Naive B cell (primary cell): ENCODE measurements at regions not wholly inside any gene's neighbourhood (a gene's known extent, or its start where the extent isn't known, plus 50 kb on each side); places are given as distances from the start of the nearest gene placed in this dataset.

Source experiments
- ATAC-seq, 2 donors: fragments of 150-1000 bp; cut with Tn5 transposase; 2 replicates each; pipeline ENCODE4 v1.10.0; 2021; ENCODE audit warnings: low read depth in 2 of 2, mild to moderate bottlenecking in 2 of 2, moderate library complexity in 2 of 2
- DNase-seq: peaks from one replicate; pipeline ENCODE4 v3.0.0; 2022
- H3K27ac Mint-ChIP-seq, 6 donors: one replicate each; pipeline ENCODE4 v1.8.0; 2020 to 2022; ENCODE audit warnings: mild to moderate bottlenecking in 6 of 6, mixed read lengths in 6 of 6, moderate library complexity in 5 of 6, inconsistent platforms in 2 of 6
- H3K27me3 Mint-ChIP-seq, 3 donors: one replicate each; pipeline ENCODE4 v1.8.0; 2021 to 2022; ENCODE audit warnings: mixed read lengths in 3 of 3, mild to moderate bottlenecking in 1 of 3
- H3K36me3 Mint-ChIP-seq, 2 donors: one replicate each; pipeline ENCODE4 v1.8.0; 2020 to 2022; ENCODE audit warnings: mixed read lengths in 2 of 2, inconsistent platforms in 1 of 2, mild to moderate bottlenecking in 1 of 2
- H3K4me1 Mint-ChIP-seq, 3 donors: one replicate each; pipeline ENCODE4 v1.8.0; 2020 to 2022; ENCODE audit warnings: mixed read lengths in 3 of 3, inconsistent platforms in 1 of 3, mild to moderate bottlenecking in 1 of 3, moderate library complexity in 1 of 3
- H3K4me3 Mint-ChIP-seq, 8 donors: one replicate each; pipeline ENCODE4 v1.8.0; 2020 to 2022; ENCODE audit warnings: mild to moderate bottlenecking in 8 of 8, mixed read lengths in 8 of 8, moderate library complexity in 8 of 8, inconsistent platforms in 2 of 8
- H3K9me3 Mint-ChIP-seq, 7 donors: one replicate each; pipeline ENCODE4 v1.8.0; 2020 to 2022; ENCODE audit warnings: mixed read lengths in 7 of 7, mild to moderate bottlenecking in 5 of 7, inconsistent platforms in 2 of 7, moderate library complexity in 1 of 7

DNA sequence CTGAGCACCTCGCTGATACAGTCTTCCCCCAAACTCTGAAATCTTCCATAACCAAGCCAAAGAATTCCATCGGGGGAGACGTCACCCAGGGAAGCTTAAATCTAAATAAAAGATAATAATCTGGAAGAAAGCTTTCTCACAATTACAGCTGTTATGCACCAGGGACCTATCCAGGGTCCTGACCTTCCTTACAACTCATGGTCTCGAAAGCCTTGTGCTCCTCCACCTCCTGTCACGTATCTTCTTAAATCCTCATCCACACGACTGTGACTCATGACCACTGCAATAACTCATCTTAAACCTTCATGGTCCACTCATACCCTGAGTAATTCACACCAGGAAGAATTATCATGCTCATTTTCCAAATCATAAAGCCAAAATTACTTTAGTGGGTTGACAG lies 166.8 kb upstream of the FRG1 start:
- Mint-ChIP-seq H3K4me3 (no peak overlapping the region), H3K27me3 (no peaks in the 10 kb centered on the region), H3K9me3 (peaks cover 0 to 12% (median 4%) of the 10 kb centered on the region in 7 donors), H3K4me1 (no peaks in the 10 kb centered on the region), H3K36me3 (no peaks in the 10 kb centered on the region), H3K27ac (no peak overlapping the region)
- ATAC-seq (no peak), DNase-seq (no peak)

DNA sequence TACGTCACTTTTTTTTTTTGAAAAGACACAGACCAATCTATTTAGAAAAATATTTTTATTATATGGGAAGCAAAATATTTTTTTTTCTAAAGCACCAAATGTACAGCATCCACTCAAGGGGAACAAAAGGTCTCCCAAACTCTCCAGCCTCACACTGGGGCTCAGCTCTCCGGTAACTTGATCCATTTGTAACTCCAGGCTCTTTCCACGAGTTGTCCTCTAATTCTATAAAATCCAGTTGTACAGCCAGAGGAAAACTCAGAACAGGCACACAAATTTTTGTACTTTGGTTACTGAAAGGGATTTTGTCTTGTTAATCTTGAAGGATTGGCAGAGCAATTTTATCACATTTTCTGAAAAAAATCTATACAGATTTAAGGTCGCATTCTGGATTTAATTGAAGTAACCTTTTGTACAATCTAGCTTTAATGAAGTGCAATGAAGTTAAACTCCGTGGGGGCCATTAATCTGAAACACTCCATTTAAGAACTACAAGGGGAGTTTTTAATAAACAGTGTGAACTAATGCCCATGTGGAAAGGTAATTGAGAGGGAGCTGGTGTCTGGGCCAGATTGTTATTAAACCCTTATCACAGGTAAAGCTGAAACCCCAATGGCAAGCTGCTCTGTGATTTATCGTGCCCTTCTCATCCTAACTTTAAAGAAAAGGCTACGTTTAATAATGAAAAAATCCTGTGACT lies 161.2 kb upstream of the FRG1 start:
- no peak for DNase-seq

DNA sequence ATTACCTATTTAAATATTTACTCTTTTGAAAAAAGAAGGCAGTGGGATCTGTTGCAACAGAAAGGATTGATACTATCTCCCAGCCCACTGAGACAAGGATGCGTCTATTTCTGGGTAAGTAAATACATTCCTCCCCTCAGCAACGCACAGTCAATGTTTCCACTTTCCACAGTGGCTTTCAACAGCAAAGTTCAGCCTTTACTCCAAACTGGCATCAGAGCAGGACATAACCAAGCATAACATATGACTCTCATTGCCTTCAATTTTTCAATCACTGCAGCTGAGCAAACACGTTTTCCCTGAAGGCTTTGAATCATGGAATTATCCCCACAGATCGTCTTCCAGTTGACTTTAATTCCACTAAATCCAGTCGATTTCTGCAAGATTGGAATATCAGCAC lies 160.3 kb upstream of the FRG1 start:
- H3K4me3 Mint-ChIP-seq, result no peak overlapping the region
- H3K36me3 Mint-ChIP-seq, result peaks cover 0 to 11% of the 10 kb centered on the region in 2 donors
- peaks cover 2 to 21% (median 14%) of the 10 kb centered on the region in 7 donors for H3K9me3 Mint-ChIP-seq
- H3K27ac Mint-ChIP-seq, result no peak overlapping the region
- no peaks in the 10 kb centered on the region for H3K4me1 Mint-ChIP-seq
- no peaks in the 10 kb centered on the region for H3K27me3 Mint-ChIP-seq
- DNase-seq (no peak), ATAC-seq (no peak)

More for the DNA sequence above, 161.2 kb upstream of the FRG1 start:
- Mint-ChIP-seq H3K4me3 (no peak overlapping the region), H3K4me1 (no peaks in the 10 kb centered on the region), H3K36me3 (peaks cover 0 to 11% of the 10 kb centered on the region in 2 donors), H3K27ac (no peak overlapping the region), H3K9me3 (peaks cover 2 to 21% (median 14%) of the 10 kb centered on the region in 7 donors), H3K27me3 (no peaks in the 10 kb centered on the region)
- no peak for ATAC-seq

DNA sequence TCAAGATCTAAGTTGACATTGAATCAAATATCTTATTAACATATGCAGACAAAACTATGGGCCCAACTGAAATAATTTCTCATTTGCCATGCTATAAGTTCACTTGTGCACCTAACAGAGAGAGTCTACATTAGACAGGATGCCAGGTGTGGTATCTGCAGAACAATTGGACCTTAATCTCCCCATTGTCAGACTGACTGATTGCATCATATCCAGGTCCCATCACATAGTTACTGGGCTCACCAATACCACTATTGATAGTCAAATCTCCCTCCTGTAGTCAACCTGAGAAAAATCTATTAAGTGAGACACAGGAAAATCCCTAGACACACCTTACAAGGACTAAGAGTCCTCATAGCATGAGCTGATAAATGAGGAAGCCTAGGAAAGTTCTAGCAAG lies 156.0 kb upstream of the FRG1 start:
- H3K4me1 Mint-ChIP-seq, result no peaks in the 10 kb centered on the region
- no peak overlapping the region for H3K4me3 Mint-ChIP-seq
- no peak overlapping the region for H3K27ac Mint-ChIP-seq
- H3K9me3 Mint-ChIP-seq, result peaks cover 2 to 26% (median 12%) of the 10 kb centered on the region in 7 donors
- H3K36me3 Mint-ChIP-seq, result peaks cover 0 to 11% of the 10 kb centered on the region in 2 donors
- DNase-seq (no peak), ATAC-seq (no peak)
- no peaks in the 10 kb centered on the region for H3K27me3 Mint-ChIP-seq

DNA sequence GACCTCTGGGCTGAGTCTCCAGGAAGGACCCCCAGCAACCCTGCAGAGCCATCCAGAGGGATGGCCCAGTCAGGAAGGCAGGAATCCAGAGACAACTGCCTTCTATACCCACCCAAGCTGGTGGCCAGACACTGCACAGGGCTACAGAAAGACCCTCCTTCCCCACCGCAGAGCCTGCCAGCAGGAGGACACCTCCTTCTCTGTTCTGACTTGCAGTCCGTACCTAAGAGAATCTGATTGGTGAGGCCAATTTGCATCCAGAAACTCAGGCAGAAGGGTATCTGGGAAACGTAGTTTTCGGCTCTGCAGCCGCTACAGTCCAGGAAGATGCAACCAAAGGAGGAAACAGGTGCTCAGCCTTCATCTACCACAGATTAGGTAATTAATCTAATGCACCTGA lies 155.4 kb upstream of the FRG1 start:
- DNase-seq, result no peak
- H3K4me1 Mint-ChIP-seq, result no peaks in the 10 kb centered on the region
- H3K9me3 Mint-ChIP-seq, result peaks cover 2 to 26% (median 12%) of the 10 kb centered on the region in 7 donors
- H3K27ac Mint-ChIP-seq, result no peak overlapping the region
- peaks cover 0 to 11% of the 10 kb centered on the region in 2 donors for H3K36me3 Mint-ChIP-seq
- H3K4me3 Mint-ChIP-seq, result no peak overlapping the region
- ATAC-seq, result no peak
- no peaks in the 10 kb centered on the region for H3K27me3 Mint-ChIP-seq

DNA sequence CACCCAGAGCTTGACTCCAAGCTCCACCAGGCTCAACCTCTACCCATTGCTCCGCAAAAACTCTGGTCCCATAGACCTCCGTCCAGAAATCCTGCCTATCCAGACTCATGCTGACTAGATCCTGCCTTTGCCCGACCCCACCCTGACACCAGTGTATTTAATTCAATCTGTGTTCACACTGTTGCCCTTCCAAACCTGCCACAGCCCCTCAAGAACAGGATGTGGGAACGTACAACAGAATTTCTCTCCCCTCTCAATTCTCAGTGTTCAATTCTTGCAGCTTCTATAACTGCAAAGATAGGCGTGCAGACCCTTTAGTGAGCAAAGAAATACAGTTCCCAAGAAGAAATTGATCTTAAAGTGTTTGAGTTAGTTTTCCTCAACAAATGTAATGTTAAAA lies 154.2 kb upstream of the FRG1 start:
- Mint-ChIP-seq H3K27ac (no peak overlapping the region), H3K4me1 (no peaks in the 10 kb centered on the region), H3K4me3 (no peak overlapping the region), H3K27me3 (no peaks in the 10 kb centered on the region), H3K9me3 (peaks cover 2 to 24% (median 11%) of the 10 kb centered on the region in 7 donors), H3K36me3 (peaks cover 0 to 9% of the 10 kb centered on the region in 2 donors)
- DNase-seq, result no peak
- ATAC-seq, result no peak

DNA sequence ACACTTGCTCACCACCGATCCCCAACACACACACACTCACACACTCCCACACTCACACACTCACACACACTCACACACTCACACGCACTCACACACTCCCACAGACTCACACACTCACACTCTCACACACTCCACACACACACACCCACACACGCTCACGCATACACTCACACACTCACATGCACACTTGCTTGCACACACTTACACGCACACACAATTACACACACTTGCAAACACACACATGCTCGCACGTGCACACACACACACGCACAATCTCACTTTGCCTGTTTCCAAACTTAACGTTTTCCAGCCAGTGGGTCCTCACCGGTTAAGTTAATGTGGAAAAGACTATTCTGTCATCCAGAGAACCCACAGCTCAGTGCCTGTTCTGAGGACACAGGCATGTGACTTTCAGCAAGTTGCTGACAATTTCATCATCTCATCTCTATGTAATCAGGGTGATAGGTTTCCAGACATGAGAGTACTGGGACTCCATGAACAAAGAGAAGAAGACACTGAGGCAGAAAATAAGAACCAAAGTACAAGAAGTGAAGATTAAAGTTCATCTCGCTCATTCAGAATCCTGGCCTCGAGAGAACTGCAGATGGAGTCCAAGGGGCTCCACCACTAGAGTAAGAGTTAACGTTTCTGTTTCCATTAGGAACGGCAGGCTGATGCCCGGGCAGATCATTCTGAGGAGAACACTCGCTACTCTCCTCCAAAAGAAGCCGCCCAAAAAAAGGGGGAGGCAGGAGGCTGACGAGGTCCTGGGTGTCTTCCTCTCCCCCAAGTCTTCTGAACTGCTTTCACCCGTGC lies 153.2 kb upstream of the FRG1 start:
- Mint-ChIP-seq H3K27ac (no peak overlapping the region), H3K4me3 (no peak overlapping the region), H3K4me1 (no peaks in the 10 kb centered on the region), H3K27me3 (no peaks in the 10 kb centered on the region), H3K36me3 (no peaks in the 10 kb centered on the region), H3K9me3 (peaks cover 0 to 16% (median 3%) of the 10 kb centered on the region in 7 donors)
- ATAC-seq (no peak), DNase-seq (no peak)

DNA sequence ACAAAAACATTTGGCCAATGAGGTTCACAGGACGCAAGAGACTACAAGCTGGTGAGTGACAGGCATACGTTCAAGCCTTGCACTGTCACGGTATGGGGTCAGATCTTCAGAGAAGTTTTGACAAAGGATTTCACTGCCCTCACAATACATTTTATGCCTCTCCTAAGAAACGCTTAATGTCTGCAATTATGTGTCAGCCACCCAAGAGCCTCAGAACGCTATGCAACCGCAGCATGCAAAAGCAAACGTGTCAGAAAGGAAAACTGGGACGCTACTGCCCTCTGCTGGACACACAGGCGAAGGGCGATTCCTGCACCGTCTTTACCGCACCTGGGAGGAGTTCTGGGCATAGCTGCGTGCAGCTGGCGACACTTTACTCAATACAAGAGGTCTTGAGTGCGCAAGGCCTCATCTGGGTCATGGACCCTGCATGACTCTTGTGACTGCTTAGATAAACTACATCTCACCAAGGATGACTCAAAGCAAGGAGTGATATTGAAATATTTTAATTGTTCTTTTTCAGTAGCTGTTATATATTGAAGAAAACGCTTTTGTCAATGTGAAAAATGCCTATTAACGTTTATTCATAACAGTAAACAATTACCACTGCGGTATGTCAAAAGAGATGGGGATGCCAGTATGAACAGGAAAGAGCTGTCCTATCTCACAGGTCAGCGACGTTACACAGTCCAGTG lies 147.6 kb upstream of the FRG1 start:
- no peak overlapping the region for H3K4me3 Mint-ChIP-seq
- H3K27ac Mint-ChIP-seq, result no peak overlapping the region
- no peaks in the 10 kb centered on the region for H3K27me3 Mint-ChIP-seq
- H3K4me1 Mint-ChIP-seq, result peaks cover 0 to 9% (median 0%) of the 10 kb centered on the region in 3 donors
- H3K9me3 Mint-ChIP-seq, result no peaks in the 10 kb centered on the region
- no peaks in the 10 kb centered on the region for H3K36me3 Mint-ChIP-seq
- DNase-seq, result no peak
- ATAC-seq, result peak in 1 of 2 donors; percentile 20

DNA sequence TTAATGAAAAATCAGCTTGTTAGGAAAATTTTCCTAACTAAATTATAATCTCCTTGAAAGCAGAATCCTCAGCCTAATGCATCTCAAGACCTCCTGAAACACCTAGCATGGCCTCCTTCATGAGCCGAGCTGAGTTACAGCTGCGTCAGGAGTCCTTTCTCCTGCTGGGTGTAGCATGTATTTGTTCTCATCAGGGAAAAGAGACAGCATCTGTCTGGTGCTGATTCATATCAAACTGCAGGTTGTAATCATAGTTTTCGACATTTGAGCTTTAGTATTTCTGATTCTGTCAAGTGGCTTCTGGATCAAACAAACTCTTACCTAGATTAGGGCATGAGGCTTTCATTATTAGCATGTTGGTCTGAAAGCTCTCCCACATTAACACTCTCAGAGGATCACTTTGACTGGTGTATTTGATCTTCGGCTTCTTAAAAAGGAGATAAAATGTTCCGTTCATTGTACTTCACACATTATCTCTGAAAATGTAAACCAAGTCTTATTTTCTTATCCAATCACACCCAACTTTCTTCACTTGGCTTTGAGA lies 140.1 kb upstream of the FRG1 start:
- Mint-ChIP-seq H3K36me3 (peaks cover 0 to 5% of the 10 kb centered on the region in 2 donors), H3K27me3 (no peaks in the 10 kb centered on the region), H3K27ac (no peak overlapping the region), H3K4me3 (no peak overlapping the region), H3K9me3 (peaks cover 0 to 8% (median 3%) of the 10 kb centered on the region in 7 donors), H3K4me1 (no peaks in the 10 kb centered on the region)
- DNase-seq (no peak), ATAC-seq (no peak)

DNA sequence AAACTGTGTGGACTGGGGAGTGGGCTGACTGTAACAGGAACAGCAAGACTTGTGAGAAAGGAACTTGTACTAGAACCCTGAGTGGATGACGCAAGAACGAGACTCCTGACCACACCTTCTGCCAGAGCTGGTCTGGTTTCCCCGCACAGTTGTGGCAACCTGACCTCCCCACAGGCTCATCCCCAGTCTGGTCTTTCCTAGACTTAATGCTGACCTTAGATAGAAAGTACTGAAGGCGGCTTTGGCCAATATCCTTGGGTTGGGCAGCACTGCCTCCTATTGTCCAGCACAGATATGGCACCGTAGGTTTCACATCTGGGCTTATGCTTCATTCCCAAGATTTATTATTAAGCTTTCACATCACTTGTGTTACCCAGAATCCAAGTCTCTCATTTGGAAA lies 137.8 kb upstream of the FRG1 start:
- H3K4me1 Mint-ChIP-seq, result no peaks in the 10 kb centered on the region
- no peaks in the 10 kb centered on the region for H3K27me3 Mint-ChIP-seq
- peaks cover 2 to 12% (median 7%) of the 10 kb centered on the region in 7 donors for H3K9me3 Mint-ChIP-seq
- H3K36me3 Mint-ChIP-seq, result peaks cover 0 to 6% of the 10 kb centered on the region in 2 donors
- no peak overlapping the region for H3K4me3 Mint-ChIP-seq
- DNase-seq (no peak), ATAC-seq (no peak)
- H3K27ac Mint-ChIP-seq, result no peak overlapping the region

DNA sequence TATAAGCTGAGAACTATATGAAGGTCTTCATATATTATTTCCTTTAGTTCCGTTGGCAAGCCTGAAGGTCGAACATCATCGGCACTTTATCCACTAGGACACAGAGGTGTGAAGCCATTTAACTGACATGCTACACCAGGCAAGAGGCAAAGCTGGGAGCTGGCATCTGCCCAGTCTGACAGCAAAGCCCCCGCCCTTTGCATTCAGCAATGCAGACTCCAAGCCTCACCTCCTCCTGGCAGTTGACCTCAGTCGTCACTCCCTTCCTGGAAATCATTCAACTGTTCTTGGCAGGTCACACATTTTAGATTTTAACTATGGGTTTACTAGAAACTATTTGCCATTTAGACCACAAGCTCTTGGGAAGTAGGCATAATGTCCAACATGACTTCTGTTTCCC lies 135.8 kb upstream of the FRG1 start:
- Mint-ChIP-seq H3K4me3 (no peak overlapping the region), H3K36me3 (peaks cover 0 to 6% of the 10 kb centered on the region in 2 donors), H3K27ac (no peak overlapping the region), H3K4me1 (no peaks in the 10 kb centered on the region), H3K27me3 (no peaks in the 10 kb centered on the region), H3K9me3 (peaks cover 3 to 25% (median 9%) of the 10 kb centered on the region in 7 donors)
- no peak for DNase-seq
- no peak for ATAC-seq

DNA sequence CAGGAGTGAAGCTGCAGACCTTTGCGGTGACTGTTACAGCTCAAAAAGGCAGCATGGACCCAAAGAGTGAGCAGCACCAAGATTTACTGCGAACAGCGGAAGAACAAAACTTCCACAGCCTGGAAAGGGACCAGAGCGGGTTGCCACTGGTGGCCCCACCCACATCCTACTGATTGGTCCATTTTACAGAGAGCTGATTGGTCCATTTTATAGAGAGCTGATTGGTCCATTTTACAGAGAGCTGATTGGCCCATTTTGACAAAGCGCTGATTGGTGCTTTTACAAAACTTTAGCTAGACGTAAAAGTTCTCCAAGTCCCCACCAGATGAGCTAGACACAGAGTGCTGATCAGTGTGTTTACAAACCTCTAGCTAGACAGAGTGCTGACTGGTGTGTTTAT lies 134.2 kb upstream of the FRG1 start:
- peaks cover 0 to 13% of the 10 kb centered on the region in 2 donors for H3K36me3 Mint-ChIP-seq

DNA sequence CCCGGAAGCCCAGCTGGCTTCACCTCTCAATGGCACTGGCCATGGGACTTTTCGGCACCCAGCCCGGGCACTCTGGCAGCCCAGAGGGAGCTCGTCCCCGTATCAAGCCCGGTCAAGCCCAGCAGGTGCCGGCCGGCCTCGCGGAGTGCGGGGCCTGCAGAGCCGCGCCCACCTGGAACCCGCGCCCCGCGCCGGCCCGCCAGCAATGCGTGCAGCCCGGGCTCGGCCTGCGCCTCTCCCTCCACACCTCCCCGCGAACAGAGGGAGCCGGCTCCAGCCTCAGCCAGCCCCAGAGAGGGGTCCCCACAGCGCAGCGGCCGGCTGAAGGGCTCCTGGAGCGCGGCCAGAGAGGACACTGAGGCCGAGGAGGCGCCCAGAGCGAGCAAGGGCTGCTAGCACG lies 133.6 kb upstream of the FRG1 start:
- no peak for DNase-seq
- Mint-ChIP-seq H3K9me3 (peaks cover 2 to 35% (median 15%) of the 10 kb centered on the region in 7 donors), H3K4me1 (no peaks in the 10 kb centered on the region), H3K27me3 (peaks cover 0 to 11% (median 11%) of the 10 kb centered on the region in 3 donors), H3K4me3 (no peak overlapping the region), H3K27ac (no peak overlapping the region), H3K36me3 (peaks cover 0 to 13% of the 10 kb centered on the region in 2 donors)
- no peak for ATAC-seq

More for the DNA sequence above, 134.2 kb upstream of the FRG1 start:
- Mint-ChIP-seq H3K27ac (no peak overlapping the region), H3K4me1 (no peaks in the 10 kb centered on the region), H3K27me3 (peaks cover 0 to 7% (median 6%) of the 10 kb centered on the region in 3 donors), H3K9me3 (peaks cover 2 to 33% (median 11%) of the 10 kb centered on the region in 7 donors), H3K4me3 (no peak overlapping the region)
- no peak for ATAC-seq
- no peak for DNase-seq
